Breast epithelium (tissue), 4 donors: ENCODE measurements at regions not wholly inside any gene's neighbourhood (a gene's known extent, or its start where the extent isn't known, plus 50 kb on each side); places are given as distances from the start of the nearest gene placed in this dataset.

Source experiments
- DNase-seq, 2 donors: peaks; one replicate each; pipeline ENCODE4 v3.0.0-alpha.2; 2019; ENCODE audit warnings: low spot score in 2 of 2
- H3K27ac ChIP-seq, 2 donors: fragments of 200-600 bp; sonication (generic) in 1 of 2; one replicate each; pipeline ENCODE4 v1.5.1; 2016 to 2019; ENCODE audit warnings: mild to moderate bottlenecking in 1 of 2
- H3K27me3 ChIP-seq, 2 donors: fragments of 200-600 bp; sonication (generic) in 1 of 2; one replicate each; pipeline versions ENCODE4 v1.5.1 to v1.6.0; 2017 to 2019; ENCODE audit warnings: control low read depth in 1 of 2, mild to moderate bottlenecking in 1 of 2
- H3K36me3 ChIP-seq: fragments of 200-600 bp; one replicate; pipeline ENCODE4 v1.5.1; 2019
- H3K4me1 ChIP-seq, 2 donors: fragments of 200-600 bp; sonication (generic); one replicate each; pipeline ENCODE4 v1.5.1; 2016 to 2019; ENCODE audit warnings: control low read depth in 1 of 2
- H3K4me3 ChIP-seq, 3 donors: fragments of 200-600 bp; sonication (generic); 1 replicate in 2 of 3; 2 replicates in 1 of 3; pipeline ENCODE4 v1.5.1; 2016 to 2019; ENCODE audit warnings: mild to moderate bottlenecking in 3 of 3, moderate library complexity in 2 of 3
- H3K9me3 ChIP-seq, 2 donors: fragments of 200-600 bp; sonication (generic) in 1 of 2; one replicate each; pipeline ENCODE4 v1.5.1; 2016 to 2019; ENCODE audit warnings: control low read depth in 1 of 2
- POLR2A ChIP-seq: fragments of 450-650 bp; IDR thresholded peaks from one replicate; pipeline ENCODE4 v1.6.1; 2016; ENCODE audit warnings: antibody characterized with exemption, mild to moderate bottlenecking, moderate library complexity
- POLR2AphosphoS5 ChIP-seq, 3 donors: sonication (generic); formaldehyde crosslinking; IDR thresholded peaks; one replicate each; pipeline ENCODE4 v1.6.1; 2017; ENCODE audit warnings: antibody characterized with exemption in 3 of 3
- intact Hi-C: fragments of 100-400 bp; cut with DNase I; formaldehyde crosslinking; loops from one replicate; pipeline ENCODE4 v1.15.1; 2023; ENCODE audit warnings: low total_unique reads
- TF ChIP-seq, protein P1 (sequence below), 3 donors: fragments of 450-650 bp; IDR thresholded peaks; one replicate each; pipeline ENCODE4 v1.5.1; 2016 to 2017; ENCODE audit warnings: antibody characterized with exemption in 3 of 3, mild to moderate bottlenecking in 3 of 3, moderate library complexity in 3 of 3

DNA sequence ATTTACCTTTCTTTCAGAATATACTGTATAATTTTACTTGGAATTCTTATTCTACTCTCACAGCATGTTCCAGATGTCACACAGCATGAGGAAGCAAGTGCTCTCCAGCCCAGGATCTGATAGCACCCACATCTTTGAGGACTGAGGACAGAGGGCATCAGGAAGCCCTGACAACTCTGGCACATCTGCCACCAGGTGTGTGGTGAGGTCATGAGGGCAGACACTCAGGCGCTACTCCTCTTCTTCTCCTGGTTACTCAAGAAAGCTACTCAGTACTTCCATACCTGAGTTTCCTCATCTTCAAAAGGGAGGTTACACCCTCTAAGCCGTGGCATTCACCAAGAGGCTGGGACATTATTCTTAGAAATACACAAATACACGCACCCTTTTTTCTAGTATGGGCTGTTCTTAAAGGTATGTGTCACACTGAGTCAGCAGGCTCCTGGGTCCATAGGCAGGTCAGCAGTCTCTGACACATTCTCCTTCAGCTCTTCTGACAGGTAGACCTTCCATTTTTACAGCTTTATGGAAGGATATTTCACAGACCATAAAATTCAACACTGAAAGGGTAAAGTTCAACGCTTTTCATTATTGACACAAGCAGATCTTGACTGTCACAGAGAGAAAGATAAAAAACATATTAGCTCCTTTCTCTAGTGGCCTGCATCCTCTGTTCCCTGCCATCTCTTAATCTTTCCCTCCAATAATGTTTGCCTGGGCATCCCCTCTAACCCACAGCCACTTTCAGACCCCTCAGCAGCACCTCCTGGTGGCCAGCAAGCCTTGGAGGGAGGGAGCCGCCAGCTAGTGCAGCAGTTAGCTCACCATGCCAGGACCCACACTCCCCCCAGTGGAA, 103.2 kb upstream of the TJP1 start:
- Histone ChIP-seq H3K4me1 (no peaks in the 10 kb centered on the region), H3K27ac (no peak overlapping the region), H3K4me3 (no peak overlapping the region), H3K27me3 (no peaks in the 10 kb centered on the region), H3K9me3 (no peaks in the 10 kb centered on the region), H3K36me3 (no peaks in the 10 kb centered on the region)
- DNase-seq, result no peak
- intact Hi-C loops, result no loop called here
- TF ChIP-seq, protein P1, sequence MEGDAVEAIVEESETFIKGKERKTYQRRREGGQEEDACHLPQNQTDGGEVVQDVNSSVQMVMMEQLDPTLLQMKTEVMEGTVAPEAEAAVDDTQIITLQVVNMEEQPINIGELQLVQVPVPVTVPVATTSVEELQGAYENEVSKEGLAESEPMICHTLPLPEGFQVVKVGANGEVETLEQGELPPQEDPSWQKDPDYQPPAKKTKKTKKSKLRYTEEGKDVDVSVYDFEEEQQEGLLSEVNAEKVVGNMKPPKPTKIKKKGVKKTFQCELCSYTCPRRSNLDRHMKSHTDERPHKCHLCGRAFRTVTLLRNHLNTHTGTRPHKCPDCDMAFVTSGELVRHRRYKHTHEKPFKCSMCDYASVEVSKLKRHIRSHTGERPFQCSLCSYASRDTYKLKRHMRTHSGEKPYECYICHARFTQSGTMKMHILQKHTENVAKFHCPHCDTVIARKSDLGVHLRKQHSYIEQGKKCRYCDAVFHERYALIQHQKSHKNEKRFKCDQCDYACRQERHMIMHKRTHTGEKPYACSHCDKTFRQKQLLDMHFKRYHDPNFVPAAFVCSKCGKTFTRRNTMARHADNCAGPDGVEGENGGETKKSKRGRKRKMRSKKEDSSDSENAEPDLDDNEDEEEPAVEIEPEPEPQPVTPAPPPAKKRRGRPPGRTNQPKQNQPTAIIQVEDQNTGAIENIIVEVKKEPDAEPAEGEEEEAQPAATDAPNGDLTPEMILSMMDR (IDR thresholded peaks at IDR 0.05), result peak in 2 of 3 donors; percentile 26 to 70
- no peak for TF ChIP-seq POLR2A
- peak in 1 of 3 donors; percentile 29 for TF ChIP-seq POLR2AphosphoS5 (IDR thresholded peaks at IDR 0.05)

DNA sequence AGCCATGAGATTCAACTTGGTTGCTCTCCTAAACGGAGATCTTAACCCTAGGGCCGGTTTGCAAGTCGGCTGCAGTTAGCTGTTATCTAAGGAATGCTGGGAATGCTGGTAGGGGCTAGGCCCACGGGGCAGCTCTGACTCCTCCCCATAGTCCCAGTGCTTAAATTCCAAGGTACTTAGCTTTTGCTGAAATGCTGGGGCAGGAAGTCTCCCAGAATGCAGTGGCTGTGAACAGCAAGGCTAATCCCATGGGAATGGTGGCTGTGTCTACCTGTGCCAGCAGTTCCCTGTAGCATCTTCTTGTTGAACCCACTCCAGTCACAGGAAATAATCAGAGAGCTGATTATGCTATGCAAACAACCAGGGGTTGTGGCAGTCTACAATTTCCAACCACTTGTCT, 102.5 kb upstream of the TJP1 start:
- no peaks in the 10 kb centered on the region for H3K27me3 ChIP-seq
- H3K27ac ChIP-seq, result no peak overlapping the region
- TF ChIP-seq, protein P1 (IDR thresholded peaks at IDR 0.05), result no peak
- no peak for TF ChIP-seq POLR2AphosphoS5 (IDR thresholded peaks at IDR 0.05)
- no peak for TF ChIP-seq POLR2A
- H3K9me3 ChIP-seq, result no peaks in the 10 kb centered on the region
- intact Hi-C loops, result no loop called here
- H3K4me3 ChIP-seq, result no peak overlapping the region
- H3K36me3 ChIP-seq, result no peaks in the 10 kb centered on the region
- H3K4me1 ChIP-seq, result no peaks in the 10 kb centered on the region
- DNase-seq, result no peak

DNA sequence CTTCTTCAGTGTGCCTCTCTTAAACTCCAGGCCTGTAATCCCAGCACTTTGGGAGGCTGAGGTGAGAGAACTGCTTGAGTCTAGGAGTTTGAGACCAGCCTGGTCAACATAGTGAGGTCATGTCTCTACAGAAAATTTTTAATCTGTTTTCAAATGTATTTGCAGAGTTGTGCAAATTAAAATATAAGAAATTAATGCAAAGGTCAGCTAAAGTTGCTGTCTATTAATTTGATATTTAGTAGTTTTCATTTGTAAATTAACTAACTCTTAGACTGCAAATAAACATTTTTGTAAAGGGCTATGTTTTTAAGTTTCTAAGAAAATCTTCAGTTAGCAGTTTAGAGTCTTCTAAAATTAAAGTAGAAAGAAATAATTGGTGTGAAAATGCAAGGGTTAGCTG, 99.9 kb upstream of the TJP1 start:
- no peak overlapping the region for H3K4me3 ChIP-seq
- intact Hi-C loops, result no loop called here
- TF ChIP-seq POLR2A (no peak), POLR2AphosphoS5 (IDR thresholded peaks at IDR 0.05) (no peak)
- TF ChIP-seq, protein P1 (IDR thresholded peaks at IDR 0.05), result no peak
- no peaks in the 10 kb centered on the region for H3K9me3 ChIP-seq
- no peak overlapping the region for H3K27ac ChIP-seq
- no peak for DNase-seq
- H3K36me3 ChIP-seq, result no peaks in the 10 kb centered on the region
- no peaks in the 10 kb centered on the region for H3K27me3 ChIP-seq
- no peaks in the 10 kb centered on the region for H3K4me1 ChIP-seq

DNA sequence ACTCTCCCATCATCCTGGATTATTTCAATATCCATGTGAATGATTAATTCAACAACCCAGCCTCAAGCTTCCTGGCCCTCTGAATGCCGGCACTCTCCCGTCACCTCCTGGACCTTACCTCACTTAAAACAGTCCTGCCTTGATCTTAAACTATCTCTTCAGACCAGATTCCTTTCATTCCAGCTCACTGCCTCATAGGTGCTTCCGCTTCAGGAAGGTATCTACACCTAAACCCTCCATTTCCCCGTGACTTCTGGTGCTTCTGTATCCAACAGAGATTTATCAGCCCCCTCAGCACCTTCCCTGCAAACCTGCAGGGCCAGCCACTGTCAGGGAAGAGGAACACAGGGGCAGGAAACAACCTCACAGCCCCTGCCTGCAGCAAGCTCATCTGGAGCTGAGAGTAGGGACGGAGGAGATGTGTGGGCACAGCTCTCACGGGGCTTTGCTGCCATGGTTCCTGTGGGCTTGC, 98.9 kb upstream of the TJP1 start:
- intact Hi-C loops, result no loop called here
- no peak for TF ChIP-seq POLR2A
- H3K9me3 ChIP-seq, result no peaks in the 10 kb centered on the region

DNA sequence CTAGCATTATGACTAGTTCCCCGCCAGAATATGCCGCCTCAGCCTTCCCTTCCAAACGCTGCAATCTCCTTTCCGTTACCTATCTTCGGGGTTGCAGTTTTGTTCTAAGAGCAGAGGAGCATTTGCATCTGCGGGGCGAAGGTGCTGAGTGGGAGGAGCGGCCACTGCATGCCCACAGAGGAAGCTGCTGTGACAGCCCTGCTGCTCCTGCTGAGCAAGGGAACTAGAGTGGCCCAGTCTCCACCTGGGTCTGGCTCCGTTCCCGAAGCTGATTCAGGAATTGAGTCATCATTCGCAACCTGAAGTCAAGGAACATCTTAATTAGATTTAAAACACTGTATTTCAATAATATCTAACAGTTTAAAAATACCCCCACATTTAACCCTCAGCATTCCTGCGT, 98.2 kb upstream of the TJP1 start:
- DNase-seq, result no peak
- no peaks in the 10 kb centered on the region for H3K36me3 ChIP-seq
- intact Hi-C loops, result no loop called here
- no peaks in the 10 kb centered on the region for H3K4me1 ChIP-seq
- H3K27me3 ChIP-seq, result no peaks in the 10 kb centered on the region
- TF ChIP-seq POLR2AphosphoS5 (IDR thresholded peaks at IDR 0.05), result no peak
- TF ChIP-seq POLR2A, result no peak
- TF ChIP-seq, protein P1 (IDR thresholded peaks at IDR 0.05), result no peak
- H3K27ac ChIP-seq, result no peak overlapping the region
- no peaks in the 10 kb centered on the region for H3K9me3 ChIP-seq
- H3K4me3 ChIP-seq, result no peak overlapping the region

More for the DNA sequence above, 98.9 kb upstream of the TJP1 start:
- H3K27me3 ChIP-seq, result no peaks in the 10 kb centered on the region
- no peaks in the 10 kb centered on the region for H3K36me3 ChIP-seq
- DNase-seq, result no peak
- H3K4me1 ChIP-seq, result no peaks in the 10 kb centered on the region
- no peak overlapping the region for H3K27ac ChIP-seq
- no peak overlapping the region for H3K4me3 ChIP-seq
